Neutrophil (primary cell): ENCODE measurements at regions not wholly inside any gene's neighbourhood (a gene's known extent, or its start where the extent isn't known, plus 50 kb on each side); places are given as distances from the start of the nearest gene placed in this dataset.
"Not testable (repeated sequence)": the region's sequence is repeated elsewhere in the genome, so short reads cannot be mapped to it uniquely, and the experiment has no call there.

Experiments
- H3K27ac ChIP-seq: fragments of 200-600 bp; sonication (generic); 2 replicates; pipeline ENCODE4 v1.5.1; 2016; ENCODE audit warnings: mild to moderate bottlenecking, moderate library complexity
- H3K27me3 ChIP-seq: fragments of 200-600 bp; sonication (generic); 2 replicates; pipeline ENCODE4 v1.6.0; 2016; ENCODE audit warnings: mild to moderate bottlenecking
- H3K36me3 ChIP-seq: fragments of 200-600 bp; sonication (generic); 2 replicates; pipeline ENCODE4 v1.5.1; 2017
- H3K4me1 ChIP-seq, 2 experiments: fragments of 200-600 bp in 1 of 2; sonication (generic) in 1 of 2; 1 replicate in 1 of 2; 2 replicates in 1 of 2; pipeline versions ENCODE4 v1.5.1 to v1.6.1; 2013 to 2016; ENCODE audit warnings: low read depth in 1 of 2, low read length in 1 of 2, mild to moderate bottlenecking in 1 of 2, moderate library complexity in 1 of 2; ENCODE audit not compliant: control insufficient read depth in 1 of 2, insufficient read depth in 1 of 2
- H3K4me3 ChIP-seq, 2 experiments: fragments of 200-600 bp in 1 of 2; sonication (generic) in 1 of 2; 1 replicate in 1 of 2; 2 replicates in 1 of 2; pipeline ENCODE4 v1.5.1; 2013 to 2016; ENCODE audit warnings: low read depth in 1 of 2, low read length in 1 of 2, mild to moderate bottlenecking in 1 of 2, moderate library complexity in 1 of 2
- H3K9me3 ChIP-seq: fragments of 200-600 bp; sonication (generic); 2 replicates; pipeline ENCODE4 v1.5.1; 2016
- CTCF ChIP-seq: fragments of 200-600 bp; sonication (generic); IDR thresholded peaks from 2 replicates; pipeline ENCODE4 v1.5.1; 2016; ENCODE audit warnings: antibody characterized with exemption

- Histone ChIP-seq H3K4me1 (no peaks in the 10 kb centered on the region), H3K36me3 (no peaks in the 10 kb centered on the region), H3K27me3 (no peaks in the 10 kb centered on the region), H3K4me3 (no peak overlapping the region), H3K27ac (no peak overlapping the region), H3K9me3 (no peaks in the 10 kb centered on the region)
- no peak for TF ChIP-seq CTCF
These were observed 428.4 kb downstream of the ARL4A start for GRCh38 chr7:13115855-13116254.

GRCh38 chr7:13117103-13117502, 429.7 kb downstream of the ARL4A start:
- Histone ChIP-seq H3K36me3 (no peaks in the 10 kb centered on the region), H3K27ac (no peak overlapping the region), H3K9me3 (no peaks in the 10 kb centered on the region), H3K27me3 (no peaks in the 10 kb centered on the region), H3K4me1 (no peaks in the 10 kb centered on the region), H3K4me3 (no peak overlapping the region)
- TF ChIP-seq CTCF: no peak

- Histone ChIP-seq H3K4me1 (no peaks in the 10 kb centered on the region), H3K4me3 (no peak overlapping the region), H3K27me3 (no peaks in the 10 kb centered on the region), H3K9me3 (no peaks in the 10 kb centered on the region), H3K27ac (no peak overlapping the region), H3K36me3 (no peaks in the 10 kb centered on the region)
- TF ChIP-seq CTCF: no peak
These were observed 430.2 kb downstream of the ARL4A start for GRCh38 chr7:13117592-13117991.

GRCh38 chr7:13124629-13125028, 437.2 kb downstream of the ARL4A start:
- not testable (repeated sequence) for H3K4me3 ChIP-seq, H3K36me3 ChIP-seq, H3K4me1 ChIP-seq, H3K9me3 ChIP-seq, H3K27me3 ChIP-seq, H3K27ac ChIP-seq

- Histone ChIP-seq H3K4me3 (no peak overlapping the region), H3K27ac (no peak overlapping the region), H3K9me3 (no peaks in the 10 kb centered on the region), H3K27me3 (no peaks in the 10 kb centered on the region), H3K36me3 (no peaks in the 10 kb centered on the region), H3K4me1 (no peaks in the 10 kb centered on the region)
- no peak for TF ChIP-seq CTCF
These were observed 438.9 kb downstream of the ARL4A start for GRCh38 chr7:13126347-13126746.

- no peak overlapping the region for H3K27ac ChIP-seq
- no peaks in the 10 kb centered on the region for H3K9me3 ChIP-seq
- no peak overlapping the region for H3K4me3 ChIP-seq
- no peaks in the 10 kb centered on the region for H3K36me3 ChIP-seq
- no peak for TF ChIP-seq CTCF
- H3K27me3 ChIP-seq: no peaks in the 10 kb centered on the region
- no peaks in the 10 kb centered on the region for H3K4me1 ChIP-seq
These were observed 442.9 kb downstream of the ARL4A start for GRCh38 chr7:13130321-13130720.

- H3K4me3 ChIP-seq, H3K27me3 ChIP-seq, H3K27ac ChIP-seq, H3K9me3 ChIP-seq, H3K36me3 ChIP-seq, H3K4me1 ChIP-seq: not testable (repeated sequence)
These were observed 443.5 kb downstream of the ARL4A start for GRCh38 chr7:13130906-13131305.
